ENCODE measurements at regions not wholly inside any gene's neighbourhood (a gene's known extent, or its start where the extent isn't known, plus 50 kb on each side); places are given as distances from the start of the nearest gene placed in this dataset.

- no peak overlapping the region for H3K4me3 Mint-ChIP-seq (ENCODE audit: unreplicated experiment)
- DNase-seq, result no peak
- no peaks in the 10 kb centered on the region for H3K27me3 Mint-ChIP-seq (ENCODE audit: unreplicated experiment)
Observed at GRCh38 chr4:67130411-67130810, 414.9 kb downstream of the CENPC start.

GRCh38 chr4:67126570-67126969, 418.7 kb downstream of the CENPC start:
- TF ChIP-seq CTCF (IDR thresholded peaks at IDR 0.05; ENCODE audit: partially characterized antibody, unreplicated experiment), result no peak
- H3K27me3 Mint-ChIP-seq (ENCODE audit: unreplicated experiment), result peaks cover 2% of the 10 kb centered on the region
- H3K4me1 Mint-ChIP-seq (ENCODE audit: low read depth, unreplicated experiment), result peaks cover 5% of the 10 kb centered on the region
- no peaks in the 10 kb centered on the region for H3K9me3 Mint-ChIP-seq (ENCODE audit: unreplicated experiment)
- H3K27ac Mint-ChIP-seq (ENCODE audit: unreplicated experiment), result no peak overlapping the region
- H3K36me3 Mint-ChIP-seq (ENCODE audit: unreplicated experiment), result no peaks in the 10 kb centered on the region
- H3K4me3 Mint-ChIP-seq (ENCODE audit: unreplicated experiment), result no peak overlapping the region
- no peak for DNase-seq

More at GRCh38 chr4:67130411-67130810, 414.9 kb downstream of the CENPC start:
- H3K36me3 Mint-ChIP-seq (ENCODE audit: unreplicated experiment), result no peaks in the 10 kb centered on the region
- H3K4me1 Mint-ChIP-seq (ENCODE audit: low read depth, unreplicated experiment), result peaks cover 3% of the 10 kb centered on the region
- no peak overlapping the region for H3K27ac Mint-ChIP-seq (ENCODE audit: unreplicated experiment)
- no peaks in the 10 kb centered on the region for H3K9me3 Mint-ChIP-seq (ENCODE audit: unreplicated experiment)
- TF ChIP-seq CTCF (IDR thresholded peaks at IDR 0.05; ENCODE audit: partially characterized antibody, unreplicated experiment), result no peak

GRCh38 chr4:67125636-67126514, 419.4 kb downstream of the CENPC start:
- H3K27ac Mint-ChIP-seq (ENCODE audit: unreplicated experiment), result no peak overlapping the region
- no peak overlapping the region for H3K4me3 Mint-ChIP-seq (ENCODE audit: unreplicated experiment)
- H3K4me1 Mint-ChIP-seq (ENCODE audit: low read depth, unreplicated experiment), result peaks cover 5% of the 10 kb centered on the region
- peaks cover 2% of the 10 kb centered on the region for H3K27me3 Mint-ChIP-seq (ENCODE audit: unreplicated experiment)
- no peak for DNase-seq
- no peaks in the 10 kb centered on the region for H3K9me3 Mint-ChIP-seq (ENCODE audit: unreplicated experiment)
- TF ChIP-seq CTCF (IDR thresholded peaks at IDR 0.05; ENCODE audit: partially characterized antibody, unreplicated experiment), result no peak
- no peaks in the 10 kb centered on the region for H3K36me3 Mint-ChIP-seq (ENCODE audit: unreplicated experiment)

- no peak for DNase-seq
- no peaks in the 10 kb centered on the region for H3K36me3 Mint-ChIP-seq (ENCODE audit: unreplicated experiment)
- H3K9me3 Mint-ChIP-seq (ENCODE audit: unreplicated experiment), result no peaks in the 10 kb centered on the region
- peaks cover 5% of the 10 kb centered on the region for H3K4me1 Mint-ChIP-seq (ENCODE audit: low read depth, unreplicated experiment)
- no peak overlapping the region for H3K4me3 Mint-ChIP-seq (ENCODE audit: unreplicated experiment)
- no peak overlapping the region for H3K27ac Mint-ChIP-seq (ENCODE audit: unreplicated experiment)
- peaks cover 2% of the 10 kb centered on the region for H3K27me3 Mint-ChIP-seq (ENCODE audit: unreplicated experiment)
- TF ChIP-seq CTCF (IDR thresholded peaks at IDR 0.05; ENCODE audit: partially characterized antibody, unreplicated experiment), result no peak
Observed at GRCh38 chr4:67124716-67125115, 420.6 kb downstream of the CENPC start.

- DNase-seq, result no peak
- no peak overlapping the region for H3K4me3 Mint-ChIP-seq (ENCODE audit: unreplicated experiment)
- peaks cover 5% of the 10 kb centered on the region for H3K4me1 Mint-ChIP-seq (ENCODE audit: low read depth, unreplicated experiment)
- TF ChIP-seq CTCF (IDR thresholded peaks at IDR 0.05; ENCODE audit: partially characterized antibody, unreplicated experiment), result peak; percentile 64
- peaks cover 2% of the 10 kb centered on the region for H3K27me3 Mint-ChIP-seq (ENCODE audit: unreplicated experiment)
- H3K27ac Mint-ChIP-seq (ENCODE audit: unreplicated experiment), result no peak overlapping the region
- H3K9me3 Mint-ChIP-seq (ENCODE audit: unreplicated experiment), result no peaks in the 10 kb centered on the region
- no peaks in the 10 kb centered on the region for H3K36me3 Mint-ChIP-seq (ENCODE audit: unreplicated experiment)
Observed at GRCh38 chr4:67122029-67122428, 423.3 kb downstream of the CENPC start.
